Stimulated activated CD8-positive, alpha-beta memory T cell treated with anti-CD3 and anti-CD28 coated beads, Interleukin-4, amount 100 ng/mL, for 4 hours (primary cell): ENCODE measurements at regions not wholly inside any gene's neighbourhood (a gene's known extent, or its start where the extent isn't known, plus 50 kb on each side); places are given as distances from the start of the nearest gene placed in this dataset.

Experiments
- DNase-seq, 2 donors: peaks; one replicate each; pipeline ENCODE4 v3.0.0-alpha.2; 2020; ENCODE audit warnings: low read depth in 2 of 2, low spot score in 1 of 2

- DNase-seq, result no peak
Measured at GRCh38 chr6:104617591-104617990, 242.1 kb downstream of the HACE1 start.

GRCh38 chr6:104614394-104614793 is 245.3 kb downstream of the HACE1 start:
- DNase-seq, result no peak

- DNase-seq, result no peak
Measured at GRCh38 chr6:104613416-104614001, 246.2 kb downstream of the HACE1 start.

GRCh38 chr6:104612541-104612940 is 247.2 kb downstream of the HACE1 start:
- DNase-seq, result no peak

- no peak for DNase-seq
Measured at GRCh38 chr6:104608101-104608500, 251.6 kb downstream of the HACE1 start.

- no peak for DNase-seq
Measured at GRCh38 chr6:104607501-104607900, 252.2 kb downstream of the HACE1 start.

GRCh38 chr6:104606361-104606760 is 253.4 kb downstream of the HACE1 start:
- DNase-seq, result no peak

GRCh38 chr6:104604685-104605084 is 255.0 kb downstream of the HACE1 start:
- no peak for DNase-seq

- DNase-seq, result no peak
Measured at GRCh38 chr6:104603108-104603745, 256.5 kb downstream of the HACE1 start.

- DNase-seq, result no peak
Measured at GRCh38 chr6:104601721-104602120, 258.0 kb downstream of the HACE1 start.

- no peak for DNase-seq
Measured at GRCh38 chr6:104601131-104601651, 258.5 kb downstream of the HACE1 start.

GRCh38 chr6:104600639-104600931 is 259.1 kb downstream of the HACE1 start:
- DNase-seq, result no peak

- no peak for DNase-seq
Measured at GRCh38 chr6:104599821-104600638, 259.7 kb downstream of the HACE1 start.

- no peak for DNase-seq
Measured at GRCh38 chr6:104597541-104598050, 262.1 kb downstream of the HACE1 start.

- DNase-seq, result no peak
Measured at GRCh38 chr6:104596091-104596490, 263.6 kb downstream of the HACE1 start.

GRCh38 chr6:104595311-104595820 is 264.4 kb downstream of the HACE1 start:
- DNase-seq, result no peak

- no peak for DNase-seq
Measured at GRCh38 chr6:104591573-104592334, 268.0 kb downstream of the HACE1 start.

- no peak for DNase-seq
Measured at GRCh38 chr6:104589940-104590339, 269.8 kb downstream of the HACE1 start.

- no peak for DNase-seq
Measured at GRCh38 chr6:104585646-104586045, 274.1 kb downstream of the HACE1 start.

GRCh38 chr6:104580452-104580851 is 279.3 kb downstream of the HACE1 start:
- DNase-seq, result no peak

- no peak for DNase-seq
Measured at GRCh38 chr6:104579310-104579863, 280.3 kb downstream of the HACE1 start.
